HG03025 (cell line): ENCODE measurements at regions not wholly inside any gene's neighbourhood (a gene's known extent, or its start where the extent isn't known, plus 50 kb on each side); places are given as distances from the start of the nearest gene placed in this dataset.

Source experiments
- ATAC-seq: cut with Tn5 transposase; IDR thresholded peaks from one replicate; pipeline ENCODE4 v1.9.1; 2021; ENCODE audit warnings: mild to moderate bottlenecking, moderate library complexity; ENCODE audit not compliant: unreplicated experiment, low FRiP score

DNA sequence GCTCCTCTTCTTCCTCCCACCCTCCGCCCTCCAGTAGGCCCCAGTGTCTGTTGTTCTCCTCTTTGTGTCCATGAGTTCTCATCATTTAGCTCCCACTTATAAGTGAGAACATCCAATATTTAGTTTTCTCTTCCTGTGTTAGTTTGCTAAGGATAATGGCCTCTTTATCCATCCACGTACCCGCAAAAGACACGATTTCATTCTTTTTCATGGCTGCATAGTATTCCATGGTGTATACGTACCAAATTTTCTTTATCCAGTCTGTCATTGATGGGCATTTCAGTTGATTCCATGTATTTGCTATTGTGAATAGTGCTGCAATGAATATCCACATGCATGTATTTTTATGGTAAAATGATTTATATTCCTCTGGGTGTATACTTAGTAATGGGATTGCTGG lies 82.2 kb downstream of the COPS8 start:
- ATAC-seq = no peak

DNA sequence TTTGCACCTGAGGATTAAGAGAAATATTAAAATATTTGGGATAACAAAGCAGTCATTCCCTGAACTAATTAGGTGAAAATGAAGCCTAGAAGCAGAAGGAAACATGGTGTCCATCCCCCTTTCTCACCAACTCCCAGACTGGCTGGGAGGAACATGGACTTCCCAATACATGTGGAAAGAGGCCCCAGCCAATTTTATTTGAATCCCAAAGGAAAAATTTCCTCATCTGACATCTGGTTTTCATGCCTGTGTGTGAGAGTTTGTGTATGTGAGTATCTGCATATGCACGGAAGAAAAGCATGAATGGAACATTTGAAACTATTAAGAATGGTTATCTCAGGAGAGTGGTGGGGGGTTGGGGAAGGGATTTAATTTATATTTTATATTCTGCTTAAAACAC lies 84.3 kb downstream of the COPS8 start:
- no peak for ATAC-seq

DNA sequence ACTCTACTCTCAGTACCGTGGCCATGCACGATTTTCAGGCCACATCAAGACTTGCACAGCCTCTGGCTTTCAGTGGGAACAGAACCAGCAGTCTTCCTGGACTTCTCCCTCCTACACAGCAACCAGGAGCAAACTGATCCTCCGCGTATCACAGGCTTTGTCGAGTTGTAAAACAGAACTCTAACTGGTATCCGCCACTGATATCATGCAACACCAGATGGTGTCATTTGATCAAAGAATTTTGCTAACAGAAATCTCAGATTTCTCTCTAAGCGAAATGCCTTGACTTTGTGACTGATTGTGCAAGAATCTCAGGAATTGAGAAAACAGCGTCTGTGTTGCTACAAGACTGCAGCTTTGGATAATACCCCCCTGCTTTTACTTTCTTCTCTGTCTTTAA lies 85.7 kb downstream of the COPS8 start:
- no peak for ATAC-seq

DNA sequence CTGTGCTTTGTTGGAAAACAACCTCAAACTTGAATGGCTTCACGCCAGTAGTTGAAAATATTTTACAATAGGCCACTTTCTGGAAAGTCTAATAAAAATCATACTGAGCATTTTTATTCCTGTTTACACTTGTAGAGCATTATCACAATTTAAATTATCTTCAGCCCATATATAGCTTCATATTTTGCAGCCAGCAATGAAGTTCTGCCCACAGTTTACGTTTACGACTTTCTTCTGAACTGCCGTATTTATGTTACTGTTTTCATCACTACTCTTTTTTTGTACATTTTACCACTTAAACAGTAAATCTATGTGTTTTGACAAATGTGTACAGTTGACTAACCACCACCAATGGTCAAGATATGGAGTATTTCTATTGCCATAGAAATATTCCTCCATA lies 86.2 kb downstream of the COPS8 start:
- ATAC-seq = no peak

DNA sequence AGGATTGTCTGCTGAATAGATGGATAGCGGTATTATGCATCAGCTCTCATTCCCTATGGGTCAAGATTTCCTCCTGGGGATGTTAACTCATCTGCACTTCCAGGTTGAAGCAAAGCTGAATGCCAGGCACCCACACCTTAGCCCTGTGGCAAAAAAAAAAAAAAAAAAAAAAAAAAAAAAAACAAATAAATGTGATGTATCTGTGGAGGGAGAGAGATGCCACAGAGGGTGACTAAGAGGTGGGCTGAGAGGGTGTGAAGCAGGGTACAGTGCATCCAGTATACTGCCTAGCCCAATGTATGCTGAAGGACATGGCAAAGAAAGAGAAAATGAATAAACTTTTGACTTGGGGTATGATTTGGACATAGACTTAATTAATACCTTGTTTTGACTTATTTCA lies 91.4 kb downstream of the COPS8 start:
- ATAC-seq = no peak

DNA sequence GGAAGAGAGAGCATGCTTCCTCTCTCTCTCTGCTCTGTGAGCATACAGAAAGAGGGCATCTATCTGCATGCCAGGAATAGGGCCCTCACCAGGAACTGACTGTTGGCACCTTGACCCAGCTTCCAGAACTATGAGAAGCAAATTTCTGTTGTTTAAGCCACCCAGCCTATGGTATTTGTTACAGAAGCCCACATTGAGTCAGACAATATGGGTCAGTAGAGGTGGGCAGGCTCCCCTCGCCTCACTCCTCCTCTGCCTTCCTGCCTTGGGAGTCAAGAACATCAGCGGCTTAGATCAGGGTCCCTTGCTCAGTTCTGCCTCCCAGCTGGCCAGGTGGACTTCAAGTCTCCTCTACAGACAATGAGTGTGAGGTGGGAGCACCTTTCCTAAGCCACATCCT lies 92.3 kb downstream of the COPS8 start:
- ATAC-seq = no peak

DNA sequence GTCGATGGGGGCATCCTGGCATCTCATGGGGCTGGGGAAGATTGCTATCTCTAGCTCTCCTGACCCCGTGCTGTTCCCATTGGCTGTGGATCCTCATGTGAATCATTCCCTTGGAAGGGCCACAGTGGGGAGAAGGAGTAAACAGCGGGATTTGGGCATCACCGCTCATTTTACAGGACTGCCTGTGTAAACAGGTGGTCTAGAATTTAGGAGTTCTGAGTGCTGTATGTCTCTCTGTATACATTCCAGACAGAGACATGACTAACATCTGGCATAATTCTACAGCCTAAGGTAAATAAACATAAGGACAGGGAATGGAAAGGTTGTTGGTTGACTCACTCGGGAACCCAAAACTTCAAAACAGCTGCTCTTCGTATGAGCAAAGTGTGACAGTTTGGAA lies 92.7 kb downstream of the COPS8 start:
- no peak for ATAC-seq

DNA sequence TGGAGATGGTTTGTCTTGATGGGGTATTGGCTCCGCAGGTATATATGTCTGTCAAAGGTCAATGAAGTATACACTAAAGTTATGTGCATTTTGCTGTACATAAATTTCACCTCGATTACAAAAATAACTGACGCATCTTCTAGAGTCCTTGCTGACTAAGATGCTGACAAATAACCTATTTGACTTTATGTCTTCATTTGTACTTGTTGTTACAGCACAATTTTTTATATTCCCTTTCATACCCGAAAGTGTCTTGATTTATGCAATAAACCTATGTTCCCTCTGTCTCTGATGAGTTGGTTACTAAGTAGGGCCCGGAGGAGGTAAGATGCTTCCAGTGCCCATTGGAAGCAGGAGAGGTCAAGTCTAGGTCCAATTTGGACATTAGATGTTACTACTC lies 93.5 kb downstream of the COPS8 start:
- no peak for ATAC-seq

DNA sequence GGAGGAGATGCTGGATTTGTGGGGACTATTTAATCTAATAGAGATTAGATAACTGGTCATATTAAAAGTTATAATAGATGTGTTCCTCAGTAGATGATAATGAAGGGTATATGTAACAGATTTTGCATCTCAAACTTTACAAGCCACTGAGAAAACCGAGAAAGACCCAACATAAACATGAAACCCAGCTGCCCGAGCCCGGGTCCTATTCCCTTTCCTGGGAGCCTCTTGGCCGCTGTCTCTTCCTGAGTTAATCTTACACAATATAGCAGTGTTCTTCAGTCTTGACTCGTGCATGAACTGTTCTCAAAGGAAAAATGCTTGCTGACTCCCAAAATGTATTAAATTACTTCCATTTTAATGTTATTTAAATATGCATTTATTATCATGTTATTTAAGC lies 94.5 kb downstream of the COPS8 start:
- no peak for ATAC-seq

DNA sequence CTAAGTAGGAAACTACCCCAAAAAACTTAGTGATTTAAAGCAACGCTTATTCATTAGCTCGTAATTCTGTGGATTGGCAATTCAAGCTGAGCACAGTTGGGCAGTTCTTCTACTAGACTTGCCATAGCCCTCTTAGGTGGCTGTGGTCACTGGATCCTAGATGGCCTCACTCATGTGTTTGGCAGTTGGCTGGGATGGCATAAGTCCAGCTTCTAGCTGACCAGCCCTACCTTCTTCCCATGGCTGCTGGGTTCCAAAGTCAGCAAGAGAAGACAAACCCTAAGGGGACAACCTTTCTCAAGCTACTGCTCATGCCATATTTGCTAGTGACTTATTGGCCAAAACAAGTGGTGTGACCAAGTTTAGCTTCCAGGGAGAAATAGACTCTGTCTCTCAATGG lies 95.3 kb downstream of the COPS8 start:
- ATAC-seq = no peak

DNA sequence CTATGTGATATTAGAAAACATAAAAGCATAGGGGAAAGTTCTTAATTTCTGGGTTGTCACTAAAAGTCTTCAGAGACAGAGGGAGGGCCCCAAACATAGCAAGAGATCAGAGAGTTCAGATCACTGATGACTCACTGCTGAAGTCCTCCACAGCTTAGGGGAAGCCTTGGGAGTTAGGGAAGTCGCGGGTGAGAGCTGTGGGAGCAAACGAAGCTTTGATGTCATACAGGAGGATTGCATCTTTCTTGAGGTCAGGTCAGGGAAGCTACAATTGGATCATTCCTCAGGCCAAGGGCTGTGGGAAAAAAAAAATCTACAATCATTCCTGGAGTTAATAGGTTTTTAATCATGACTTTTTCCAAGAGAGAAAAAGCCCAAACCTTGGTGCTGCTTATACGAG lies 96.2 kb downstream of the COPS8 start:
- ATAC-seq = no peak

DNA sequence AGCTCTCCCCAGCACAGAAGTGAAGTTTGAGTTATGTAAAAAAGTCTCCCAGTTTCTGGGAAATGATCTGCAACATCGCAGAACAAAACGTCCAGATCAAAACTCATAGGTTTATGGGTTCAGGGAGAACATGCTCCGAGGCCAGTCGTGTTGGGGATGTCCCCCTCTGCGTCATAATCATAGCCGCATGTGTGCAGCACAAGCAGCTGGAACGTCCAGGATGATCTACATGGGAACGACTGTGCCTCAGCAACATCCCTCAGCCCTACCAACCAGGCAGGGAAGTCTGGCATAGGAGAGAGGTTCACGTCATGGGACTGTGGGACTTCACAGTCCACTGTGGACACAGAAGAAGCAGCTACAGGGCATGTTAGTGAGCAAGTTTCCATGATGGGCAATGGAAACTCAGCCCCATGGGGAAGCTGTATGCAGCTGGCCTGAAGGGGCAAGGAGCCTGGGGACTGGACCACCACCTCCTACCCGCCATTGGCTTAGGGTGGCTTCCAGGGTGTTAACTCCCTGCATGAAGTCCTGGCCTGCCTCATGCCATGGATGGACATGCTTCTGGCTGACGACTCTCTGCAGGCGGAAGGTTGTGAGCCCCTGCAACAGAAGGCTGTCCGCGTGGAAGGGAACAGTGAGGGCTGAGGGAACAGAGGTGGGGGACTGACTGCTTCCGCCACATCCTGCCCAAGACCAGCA lies 96.9 kb downstream of the COPS8 start:
- ATAC-seq = no peak

DNA sequence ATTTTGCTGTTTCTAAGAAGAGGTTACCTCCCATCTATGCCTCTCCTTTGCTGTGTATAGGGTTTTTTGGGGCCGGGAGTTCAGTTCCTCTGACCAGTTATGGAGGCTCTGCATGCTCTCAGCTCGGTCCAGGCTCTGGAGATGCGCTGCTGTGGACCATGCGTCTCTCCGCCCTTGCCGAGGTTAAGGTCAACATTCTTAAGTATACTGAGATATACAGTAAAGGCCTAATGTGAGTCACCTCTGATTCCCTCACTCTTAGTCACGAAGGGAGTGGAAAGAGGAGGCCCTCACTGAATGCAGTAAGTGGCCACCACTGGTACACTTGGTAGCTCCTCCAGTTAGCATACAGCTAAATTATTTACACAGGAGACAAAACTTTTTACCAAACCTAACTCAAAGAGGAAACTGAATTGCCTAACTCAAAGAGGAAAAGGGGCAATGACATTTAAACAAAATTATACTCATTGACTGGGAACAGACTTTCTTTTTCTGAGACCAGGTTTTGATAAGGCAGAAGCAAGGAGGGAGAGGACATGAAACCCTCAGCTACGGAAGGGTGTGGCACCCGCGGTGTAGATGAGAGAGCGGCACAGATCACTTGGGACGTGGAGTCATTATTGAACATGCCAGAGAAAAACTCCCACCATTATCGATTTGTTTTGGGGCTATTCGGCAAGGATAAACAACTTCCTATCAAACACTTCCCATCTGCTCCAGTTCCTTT lies 98.7 kb downstream of the COPS8 start:
- no peak for ATAC-seq

DNA sequence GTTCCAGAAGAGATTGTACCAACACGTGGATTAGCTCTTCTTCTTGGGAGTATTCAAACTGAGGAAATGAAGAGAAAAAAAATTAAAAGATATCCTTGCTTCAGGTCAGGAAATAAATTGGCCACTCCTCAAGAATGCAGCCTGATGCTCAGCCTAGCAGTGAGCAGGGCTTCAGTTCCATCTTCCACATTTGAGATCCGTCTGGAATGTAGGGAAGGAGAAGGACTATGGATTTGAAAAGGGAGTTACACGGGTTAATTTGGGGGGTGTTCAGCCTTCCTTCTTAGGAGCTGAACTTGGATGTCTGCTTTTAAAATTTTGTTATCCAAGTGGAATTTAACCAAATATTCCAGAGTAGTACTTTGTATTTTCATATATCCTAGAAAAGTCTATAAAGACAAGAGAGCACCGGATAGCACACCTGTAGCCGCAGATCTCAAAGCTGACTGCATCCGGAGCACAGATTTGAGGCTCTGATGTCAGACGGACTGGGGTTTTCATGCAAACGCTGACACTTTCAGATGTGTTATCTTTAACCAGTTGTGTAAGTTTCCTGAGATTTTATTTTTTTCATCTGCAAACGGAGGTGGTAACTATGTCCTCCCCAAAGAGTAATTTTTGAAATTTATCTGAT lies 99.3 kb downstream of the COPS8 start:
- ATAC-seq = no peak

DNA sequence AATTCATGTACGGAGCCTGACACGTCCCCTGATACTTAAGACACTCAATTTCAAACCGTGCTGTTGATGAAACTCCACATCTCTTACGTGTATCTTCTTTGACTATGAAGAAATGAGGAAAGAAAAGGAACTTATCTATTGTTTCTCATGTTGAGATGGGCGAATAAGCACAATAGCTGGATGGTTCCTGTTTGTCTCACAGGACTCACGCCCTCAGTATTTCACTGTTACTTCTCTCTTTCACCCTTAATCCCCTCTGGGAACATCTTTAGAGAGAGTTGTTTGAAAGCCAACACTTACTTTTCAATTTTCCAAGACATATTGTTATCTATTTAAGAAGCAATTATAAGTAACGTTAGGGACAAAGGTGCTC lies 99.8 kb downstream of the COPS8 start:
- no peak for ATAC-seq

DNA sequence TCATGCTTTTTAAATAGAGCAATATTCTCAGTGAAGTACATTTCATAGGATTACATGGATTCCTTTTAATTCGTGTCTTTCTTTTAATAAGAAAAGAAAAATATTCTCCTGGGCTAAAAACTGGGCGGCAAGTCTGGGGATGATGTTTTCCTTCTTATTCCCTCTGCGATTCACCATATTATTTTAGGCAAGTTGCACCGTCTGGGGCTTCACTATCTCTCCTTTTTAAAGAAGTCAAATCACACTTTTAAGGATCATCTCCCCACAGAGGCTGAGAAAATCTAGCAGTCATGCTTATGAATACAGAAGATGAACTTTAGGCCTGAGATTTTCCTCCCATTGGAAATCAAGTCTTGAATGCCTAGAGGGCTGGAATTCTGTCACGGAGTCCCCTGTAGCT lies 104.1 kb downstream of the COPS8 start:
- ATAC-seq = no peak

DNA sequence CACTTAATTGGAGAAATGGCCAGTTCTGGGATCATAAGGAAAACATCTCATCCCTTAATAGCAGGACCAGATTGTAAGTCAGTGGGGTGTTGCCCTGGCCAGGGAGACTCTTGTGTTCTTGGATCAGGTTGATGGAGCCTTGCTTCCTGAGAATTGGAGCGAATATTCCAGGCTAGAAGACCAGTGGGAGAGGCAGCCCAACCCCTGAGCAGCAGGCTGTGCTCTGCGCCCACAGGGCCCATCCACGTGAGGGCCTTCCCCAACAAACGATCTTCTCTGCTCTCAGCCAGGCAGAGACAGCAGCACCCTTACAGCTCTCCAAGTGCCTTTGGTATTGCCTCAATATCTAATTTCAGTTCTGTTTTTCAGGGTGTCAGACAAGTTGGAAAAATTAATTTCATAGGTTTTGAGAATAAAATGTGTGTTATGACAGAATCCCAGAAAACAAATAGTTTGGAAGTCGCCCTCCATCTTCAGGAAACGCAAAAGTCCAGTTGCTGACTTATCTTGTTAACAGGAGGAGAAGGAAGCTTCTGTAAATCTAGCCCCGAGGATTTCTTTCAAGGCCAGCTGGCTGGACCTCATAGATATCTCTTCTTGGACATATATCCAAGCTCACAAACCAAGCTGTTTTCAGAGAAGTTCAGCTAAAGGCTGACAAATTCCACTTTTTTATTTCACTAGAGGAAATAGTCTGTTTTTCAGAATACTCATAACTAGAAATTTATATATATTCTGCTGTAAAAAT lies 105.5 kb downstream of the COPS8 start:
- ATAC-seq = no peak

DNA sequence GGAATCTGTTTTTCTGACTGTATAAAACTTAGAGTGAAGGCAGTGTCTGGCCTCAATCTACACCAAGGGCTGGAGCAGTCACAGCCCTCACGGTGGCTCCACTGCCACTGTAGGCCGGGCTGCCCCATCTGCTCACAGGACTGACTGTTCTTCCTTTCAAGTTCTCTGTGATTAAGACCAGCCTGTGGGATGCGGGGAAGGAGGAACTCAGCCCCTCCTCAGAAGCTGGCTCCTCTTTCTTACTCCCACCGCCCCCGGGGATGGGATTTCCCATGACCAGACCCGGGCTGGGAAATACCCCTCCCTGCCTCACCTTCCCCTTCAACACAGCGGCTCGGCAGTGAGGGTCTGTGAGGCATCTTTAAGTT lies 106.0 kb downstream of the COPS8 start:
- no peak for ATAC-seq

DNA sequence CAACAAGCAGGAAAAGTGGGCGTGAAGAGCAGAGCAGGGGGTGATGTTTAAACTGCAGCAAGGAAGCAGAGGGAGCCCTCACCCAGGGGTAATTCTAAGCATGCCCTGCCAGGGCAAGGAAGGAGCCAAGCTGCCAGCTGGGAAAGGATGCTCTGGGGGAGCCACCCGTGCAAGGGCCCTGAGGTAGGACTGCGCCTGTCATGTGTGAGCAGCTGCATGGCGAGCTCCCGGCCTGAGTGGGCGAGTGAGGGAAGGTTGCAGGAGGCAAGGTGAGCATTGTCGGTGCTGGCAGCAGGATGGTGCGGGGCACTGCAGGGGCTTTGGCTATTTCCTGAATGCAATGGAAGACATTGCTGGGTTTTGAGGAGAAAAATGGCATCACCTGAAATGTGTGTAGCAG lies 107.2 kb downstream of the COPS8 start:
- ATAC-seq = no peak

DNA sequence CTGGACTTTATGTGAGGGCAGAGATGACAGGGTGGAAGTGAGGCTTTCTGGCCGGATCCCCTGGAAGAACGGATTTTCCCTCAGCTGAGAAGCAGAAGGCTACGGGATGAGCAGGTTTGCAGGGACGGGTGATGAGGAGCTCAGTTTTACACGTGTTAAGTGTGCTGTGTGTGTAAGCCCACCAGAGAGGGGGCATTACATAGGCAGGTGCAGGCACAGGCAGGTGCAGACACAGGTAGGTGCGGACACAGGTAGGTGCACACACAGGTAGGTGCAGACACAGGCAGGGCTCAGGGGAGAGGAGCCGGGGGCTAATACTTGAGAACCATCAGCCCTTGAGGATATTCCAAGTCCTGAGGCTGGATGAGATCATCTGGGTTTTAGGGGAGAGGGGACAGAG lies 107.7 kb downstream of the COPS8 start:
- no peak for ATAC-seq

DNA sequence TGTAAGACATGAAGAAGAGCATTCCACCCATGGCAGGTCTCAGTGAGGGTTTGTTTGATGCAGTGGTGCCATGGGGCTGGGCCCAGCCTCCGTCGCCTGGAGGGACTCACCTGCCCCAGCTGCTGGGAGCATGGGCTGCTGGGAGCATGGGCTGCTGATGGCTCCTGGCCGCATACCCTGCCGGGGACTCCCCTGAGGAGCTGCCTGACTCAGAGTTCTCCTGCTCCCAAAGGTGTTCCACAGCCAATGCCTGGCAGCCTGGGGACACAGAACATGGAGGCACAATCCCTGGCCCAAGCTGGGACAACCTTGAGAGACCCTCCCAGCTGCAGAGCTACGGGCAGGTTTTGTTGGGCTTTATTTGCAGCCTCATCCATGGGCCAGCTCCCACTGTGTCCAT lies 108.4 kb downstream of the COPS8 start:
- ATAC-seq = no peak
